Mesenchymal stem cell (in vitro differentiated cells and primary cell): ENCODE measurements at regions not wholly inside any gene's neighbourhood (a gene's known extent, or its start where the extent isn't known, plus 50 kb on each side); places are given as distances from the start of the nearest gene placed in this dataset.
A peak's percentile ranks its signal among the peaks of the same experiment; 100 is the strongest.

Source experiments
- DNase-seq: peaks from one replicate; pipeline ENCODE4 v3.0.0-alpha.2; 2013
- H2AFZ ChIP-seq: one replicate; pipeline ENCODE4 v1.6.1; 2013; ENCODE audit warnings: low read depth, mild to moderate bottlenecking, control low read depth, inconsistent platforms, low read length, moderate library complexity
- H2AK5ac ChIP-seq: 2 replicates; pipeline ENCODE4 v1.6.1; 2013; ENCODE audit warnings: low read length, moderate library complexity, mild to moderate bottlenecking, inconsistent platforms; ENCODE audit not compliant: severe bottlenecking
- H2BK120ac ChIP-seq: one replicate; pipeline ENCODE4 v1.6.1; 2013; ENCODE audit warnings: low read depth, mild to moderate bottlenecking, inconsistent platforms, low read length, moderate library complexity
- H2BK12ac ChIP-seq, 2 experiments: one replicate each; pipeline ENCODE4 v1.6.1; 2013; ENCODE audit warnings: inconsistent platforms in 2 of 2, low read length in 2 of 2, mild to moderate bottlenecking in 2 of 2, moderate library complexity in 2 of 2, control low read depth in 1 of 2
- H2BK15ac ChIP-seq: one replicate; pipeline ENCODE4 v1.6.1; 2013; ENCODE audit warnings: mild to moderate bottlenecking, low read depth, inconsistent platforms; ENCODE audit not compliant: poor library complexity, severe bottlenecking
- H2BK5ac ChIP-seq: 2 replicates; pipeline ENCODE4 v1.6.1; 2013; ENCODE audit warnings: low read depth, mild to moderate bottlenecking, low read length, control low read depth, inconsistent platforms; ENCODE audit not compliant: poor library complexity, severe bottlenecking
- H3K14ac ChIP-seq, 2 experiments: one replicate each; pipeline ENCODE4 v1.6.1; 2013; ENCODE audit warnings: inconsistent platforms in 2 of 2, low read length in 2 of 2, control low read depth in 1 of 2, mild to moderate bottlenecking in 1 of 2, moderate library complexity in 1 of 2
- H3K18ac ChIP-seq, 2 experiments: one replicate each; pipeline ENCODE4 v1.6.1; 2013; ENCODE audit warnings: inconsistent platforms in 2 of 2, low read length in 2 of 2, control low read depth in 1 of 2, low read depth in 1 of 2, mild to moderate bottlenecking in 1 of 2
- H3K23ac ChIP-seq, 2 experiments: one replicate each; pipeline ENCODE4 v1.6.1; 2013; ENCODE audit warnings: inconsistent platforms in 2 of 2, low read length in 2 of 2, mild to moderate bottlenecking in 2 of 2, moderate library complexity in 2 of 2, control low read depth in 1 of 2
- H3K27ac ChIP-seq: 2 replicates; pipeline ENCODE4 v1.5.1; 2013; ENCODE audit warnings: mild to moderate bottlenecking, moderate library complexity, low read length, control low read depth, inconsistent platforms; ENCODE audit not compliant: poor library complexity, severe bottlenecking
- H3K27me3 ChIP-seq, 2 experiments: 2 replicates each; pipeline versions ENCODE4 v1.6.1 to v1.7.0; 2013; ENCODE audit warnings: low read length in 2 of 2, mild to moderate bottlenecking in 2 of 2, moderate library complexity in 2 of 2, control low read depth in 1 of 2, inconsistent platforms in 1 of 2; ENCODE audit not compliant: control insufficient read depth in 1 of 2, insufficient read depth in 1 of 2
- H3K36me3 ChIP-seq, 2 experiments: 2 replicates each; pipeline versions ENCODE4 v1.6.1 to v1.7.0; 2013; ENCODE audit warnings: low read length in 2 of 2, control low read depth in 1 of 2, inconsistent platforms in 1 of 2, low read depth in 1 of 2, mild to moderate bottlenecking in 1 of 2; ENCODE audit not compliant: insufficient read depth in 2 of 2, control insufficient read depth in 1 of 2
- H3K4ac ChIP-seq, 2 experiments: one replicate each; pipeline ENCODE4 v1.6.1; 2013; ENCODE audit warnings: inconsistent platforms in 2 of 2, low read length in 2 of 2, mild to moderate bottlenecking in 2 of 2, moderate library complexity in 2 of 2, control low read depth in 1 of 2, low read depth in 1 of 2
- H3K4me1 ChIP-seq: 2 replicates; pipeline ENCODE4 v1.6.1; 2013; ENCODE audit warnings: low read depth, low read length, control low read depth; ENCODE audit not compliant: control insufficient read depth, insufficient read depth
- H3K4me2 ChIP-seq: 2 replicates; pipeline ENCODE4 v1.6.1; 2013; ENCODE audit warnings: low read length, mild to moderate bottlenecking, inconsistent platforms; ENCODE audit not compliant: poor library complexity, severe bottlenecking
- H3K4me3 ChIP-seq, 2 experiments: 2 replicates each; pipeline versions ENCODE4 v1.5.1 to v1.7.0; 2013; ENCODE audit warnings: low read length in 2 of 2, mild to moderate bottlenecking in 2 of 2, control low read depth in 1 of 2, low read depth in 1 of 2; ENCODE audit not compliant: insufficient read depth in 1 of 2
- H3K79me1 ChIP-seq: replicated peaks from 2 replicates; pipeline ENCODE4 v1.6.1; 2013; ENCODE audit warnings: mild to moderate bottlenecking, control low read depth, low read length, inconsistent platforms; ENCODE audit not compliant: poor library complexity, severe bottlenecking
- H3K9ac ChIP-seq: 2 replicates; pipeline ENCODE4 v1.7.0; 2013; ENCODE audit warnings: mild to moderate bottlenecking, low read length, moderate library complexity
- H3K9me3 ChIP-seq: 2 replicates; pipeline ENCODE4 v1.7.0; 2013; ENCODE audit warnings: mild to moderate bottlenecking, low read length; ENCODE audit not compliant: control insufficient read depth
- H4K8ac ChIP-seq: one replicate; pipeline ENCODE4 v1.6.1; 2013; ENCODE audit warnings: inconsistent platforms, mild to moderate bottlenecking, low read length, moderate library complexity
- H4K91ac ChIP-seq: one replicate; pipeline ENCODE4 v1.6.1; 2013; ENCODE audit warnings: mild to moderate bottlenecking, low read length, inconsistent platforms
- WGBS: methylation state at CpG from one replicate; pipeline ENCODE4 v1.1.7; 2013; ENCODE audit warnings: mixed read lengths; 5-methylcytosine and 5-hydroxymethylcytosine counted together

DNA sequence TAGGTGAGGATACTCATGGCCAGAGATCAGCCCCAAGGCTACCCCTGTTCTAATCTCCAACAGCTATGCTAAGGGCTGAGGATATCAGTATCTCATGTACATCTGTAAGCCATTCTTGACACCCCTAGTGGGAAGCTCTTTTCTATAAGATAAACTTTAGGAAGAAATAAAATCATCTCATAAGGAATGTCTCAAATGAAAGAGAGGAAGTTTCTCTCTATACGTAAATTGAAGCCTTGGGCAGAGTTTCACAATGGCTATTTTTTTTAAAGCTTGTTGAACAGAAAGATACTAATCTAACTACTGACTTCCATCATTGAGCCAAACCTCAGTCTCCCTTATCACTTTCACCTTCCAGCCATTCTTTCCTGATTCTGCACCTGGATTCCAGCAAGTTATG is 405.7 kb downstream of the PRR16 start:
- Histone ChIP-seq H3K27me3 (no peaks in the 10 kb centered on the region), H2AK5ac (no peak overlapping the region), H4K91ac (no peak overlapping the region), H3K36me3 (no peaks in the 10 kb centered on the region), H2AFZ (no peak overlapping the region), H2BK120ac (no peak overlapping the region), H2BK5ac (no peak overlapping the region), H3K14ac (no peak overlapping the region), H3K4me1 (no peaks in the 10 kb centered on the region), H3K23ac (no peak overlapping the region), H3K79me1 (no peaks in the 10 kb centered on the region), H3K18ac (no peak overlapping the region), H2BK12ac (no peak overlapping the region), H3K4me2 (no peak overlapping the region), H2BK15ac (no peak overlapping the region), H3K27ac (no peak overlapping the region), H3K4ac (no peak overlapping the region), H4K8ac (no peak overlapping the region), H3K4me3 (no peak overlapping the region), H3K9me3 (no peaks in the 10 kb centered on the region), H3K9ac (no peak overlapping the region)
- no peak for DNase-seq
- WGBS = no CpG with 5 or more reads among the region's 1 CpG

DNA sequence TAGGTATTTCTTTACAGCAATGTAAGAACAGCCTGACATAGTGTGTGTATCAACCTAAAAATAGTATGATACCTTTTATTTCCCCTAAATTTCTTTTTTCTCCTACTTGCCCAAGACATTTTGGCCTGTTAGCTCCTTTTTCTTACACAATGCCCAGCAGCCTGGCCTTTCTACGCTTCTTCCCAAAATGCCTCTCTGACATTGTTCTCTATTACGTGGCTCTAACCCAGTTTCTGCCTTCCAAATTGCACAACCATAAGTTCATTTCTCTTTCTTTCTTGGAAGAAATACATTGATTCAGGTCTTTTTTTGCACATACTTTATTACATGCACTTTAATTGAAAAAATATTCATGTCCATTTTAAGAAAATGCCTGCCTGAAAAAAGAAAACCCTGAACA is 408.2 kb downstream of the PRR16 start:
- H3K79me1 ChIP-seq = no peaks in the 10 kb centered on the region
- H2BK15ac ChIP-seq = no peak overlapping the region
- 98% methylated on average over 2 of the region's 2 CpGs for WGBS
- no peaks in the 10 kb centered on the region for H3K27me3 ChIP-seq
- H3K4me3 ChIP-seq = no peak overlapping the region
- H3K9ac ChIP-seq = no peak overlapping the region
- no peak overlapping the region for H3K4ac ChIP-seq
- H2BK12ac ChIP-seq = no peak overlapping the region
- H3K9me3 ChIP-seq = no peaks in the 10 kb centered on the region
- DNase-seq = no peak
- no peak overlapping the region for H2AK5ac ChIP-seq
- no peaks in the 10 kb centered on the region for H3K4me1 ChIP-seq
- no peak overlapping the region for H3K27ac ChIP-seq
- no peak overlapping the region for H3K18ac ChIP-seq
- H2AFZ ChIP-seq = no peak overlapping the region
- no peak overlapping the region for H4K8ac ChIP-seq
- H3K23ac ChIP-seq = no peak overlapping the region
- no peak overlapping the region for H3K4me2 ChIP-seq
- H3K14ac ChIP-seq = no peak overlapping the region
- H3K36me3 ChIP-seq = no peaks in the 10 kb centered on the region
- H2BK120ac ChIP-seq = no peak overlapping the region
- H4K91ac ChIP-seq = no peak overlapping the region
- H2BK5ac ChIP-seq = no peak overlapping the region

DNA sequence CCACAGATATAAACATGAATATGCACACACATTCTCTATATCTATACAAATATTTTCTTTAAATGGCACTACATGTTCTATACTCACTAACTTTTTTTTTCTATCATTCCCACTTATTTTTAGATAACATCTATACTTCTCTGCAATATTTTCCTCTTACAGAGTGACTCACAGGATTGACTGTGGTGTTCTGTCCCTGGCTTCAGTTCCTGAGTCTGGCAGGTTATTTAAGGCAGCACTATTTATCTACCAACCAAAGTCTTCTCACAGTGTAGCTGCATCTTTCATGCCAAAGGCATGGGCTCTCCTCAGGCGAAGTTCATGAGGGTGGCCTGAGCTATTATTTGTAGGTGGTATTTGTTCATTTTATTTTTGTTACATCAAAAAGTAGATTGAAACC is 409.0 kb downstream of the PRR16 start:
- no peak overlapping the region for H2AFZ ChIP-seq
- no peaks in the 10 kb centered on the region for H3K4me1 ChIP-seq
- no peaks in the 10 kb centered on the region for H3K36me3 ChIP-seq
- no peak overlapping the region for H3K14ac ChIP-seq
- H3K4ac ChIP-seq = no peak overlapping the region
- H4K8ac ChIP-seq = no peak overlapping the region
- H3K9ac ChIP-seq = no peak overlapping the region
- H2AK5ac ChIP-seq = no peak overlapping the region
- H2BK12ac ChIP-seq = no peak overlapping the region
- no peak overlapping the region for H2BK15ac ChIP-seq
- DNase-seq = peak; percentile 49
- no peak overlapping the region for H3K18ac ChIP-seq
- H3K4me2 ChIP-seq = no peak overlapping the region
- H3K79me1 ChIP-seq = no peaks in the 10 kb centered on the region
- no CpG with 5 or more reads among the region's 1 CpG for WGBS
- no peak overlapping the region for H3K4me3 ChIP-seq
- H2BK5ac ChIP-seq = no peak overlapping the region
- no peaks in the 10 kb centered on the region for H3K9me3 ChIP-seq
- H3K27me3 ChIP-seq = no peaks in the 10 kb centered on the region
- no peak overlapping the region for H3K27ac ChIP-seq
- no peak overlapping the region for H4K91ac ChIP-seq
- H2BK120ac ChIP-seq = no peak overlapping the region
- H3K23ac ChIP-seq = no peak overlapping the region

DNA sequence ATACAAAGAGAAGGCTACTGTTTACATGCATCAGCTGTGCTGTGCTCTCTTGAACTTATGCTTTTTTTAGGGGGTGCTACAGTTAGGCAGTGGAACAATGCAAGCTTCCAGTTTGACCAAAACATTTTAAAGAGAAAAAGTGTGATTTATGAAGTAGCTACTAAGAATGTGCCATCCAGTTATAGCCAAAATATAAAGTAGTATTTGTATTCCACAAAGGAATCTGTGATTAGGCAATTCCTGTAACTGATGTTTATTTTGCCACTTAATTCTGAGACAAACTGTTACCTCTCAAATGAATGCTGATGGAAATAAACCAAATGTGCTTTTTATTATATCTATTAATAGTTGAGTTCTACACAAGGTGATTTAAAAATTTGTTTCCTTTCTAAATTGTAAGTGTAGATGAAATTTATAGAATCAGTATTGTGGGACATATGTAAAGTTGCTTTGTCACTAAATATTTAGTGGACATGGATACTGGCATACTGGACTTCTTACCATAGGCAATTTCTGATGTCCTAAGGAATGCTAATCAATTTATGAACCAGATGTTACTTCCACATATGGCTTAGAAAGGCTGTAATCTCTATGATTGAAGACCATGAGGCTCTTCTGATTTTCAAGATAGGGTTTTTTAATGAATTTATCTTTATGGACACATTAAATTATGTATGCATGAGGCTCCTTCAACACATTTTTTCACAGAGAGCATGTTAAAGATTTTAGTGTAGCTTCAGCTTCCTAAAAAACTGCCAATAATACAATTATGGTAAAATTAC is 410.2 kb downstream of the PRR16 start:
- Histone ChIP-seq H3K9ac (no peak overlapping the region), H2AFZ (no peak overlapping the region), H3K4me1 (no peaks in the 10 kb centered on the region), H3K27me3 (no peaks in the 10 kb centered on the region), H3K4me3 (no peak overlapping the region), H2BK12ac (no peak overlapping the region), H3K23ac (no peak overlapping the region), H3K79me1 (no peaks in the 10 kb centered on the region), H3K14ac (no peak overlapping the region), H3K4ac (no peak overlapping the region), H3K9me3 (no peaks in the 10 kb centered on the region), H3K4me2 (no peak overlapping the region), H4K91ac (no peak overlapping the region), H2BK15ac (no peak overlapping the region), H2AK5ac (no peak overlapping the region), H4K8ac (no peak overlapping the region), H3K27ac (no peak overlapping the region), H2BK120ac (no peak overlapping the region), H3K36me3 (no peaks in the 10 kb centered on the region), H2BK5ac (no peak overlapping the region), H3K18ac (no peak overlapping the region)
- DNase-seq = no peak
